Stomach (tissue), 8 donors: ENCODE measurements at regions not wholly inside any gene's neighbourhood (a gene's known extent, or its start where the extent isn't known, plus 50 kb on each side); places are given as distances from the start of the nearest gene placed in this dataset.
"Not testable (repeated sequence)": the region's sequence is repeated elsewhere in the genome, so short reads cannot be mapped to it uniquely, and the experiment has no call there.

Source experiments
- DNase-seq, 2 donors: peaks; one replicate each; pipeline versions ENCODE4 v3.0.0 to v3.0.0-alpha.2; 2013 to 2019
- H3K27ac ChIP-seq, 5 donors: fragments of 200-600 bp in 4 of 5; sonication (generic) in 4 of 5; one replicate each; pipeline ENCODE4 v1.5.1; 2013 to 2019; ENCODE audit warnings: mild to moderate bottlenecking in 1 of 5, moderate library complexity in 1 of 5
- H3K27me3 ChIP-seq, 3 donors: fragments of 200-600 bp; sonication (generic); one replicate each; pipeline ENCODE4 v1.5.1; 2017 to 2019; ENCODE audit warnings: mixed run types in 1 of 3
- H3K36me3 ChIP-seq, 4 donors: fragments of 200-600 bp; sonication (generic); 1 replicate in 3 of 4; 2 replicates in 1 of 4; pipeline ENCODE4 v1.5.1; 2016 to 2019
- H3K4me1 ChIP-seq, 4 donors: fragments of 200-600 bp; sonication (generic); one replicate each; pipeline ENCODE4 v1.5.1; 2016 to 2019
- H3K4me3 ChIP-seq, 4 donors: fragments of 200-600 bp; sonication (generic) in 3 of 4; one replicate each; pipeline ENCODE4 v1.5.1; 2016 to 2019; ENCODE audit warnings: mild to moderate bottlenecking in 1 of 4
- H3K9me3 ChIP-seq, 4 donors: fragments of 200-600 bp; sonication (generic); one replicate each; pipeline ENCODE4 v1.5.1; 2016 to 2019
- CTCF ChIP-seq, 7 experiments: fragments of 450-650 bp in 4 of 7; fragments of 200-600 bp in 3 of 7; sonication (generic) in 3 of 7; IDR thresholded peaks; one replicate each; pipeline ENCODE4 v1.5.1; 2016 to 2019; ENCODE audit warnings: antibody characterized with exemption in 7 of 7, control low read depth in 2 of 7, mild to moderate bottlenecking in 1 of 7
- EP300 ChIP-seq: sonication (generic); formaldehyde crosslinking; IDR thresholded peaks from one replicate; pipeline ENCODE4 v1.6.1; 2017; ENCODE audit warnings: antibody characterized with exemption
- POLR2A ChIP-seq, 4 donors: fragments of 450-650 bp; IDR thresholded peaks; one replicate each; pipeline ENCODE4 v1.6.1; 2016; ENCODE audit warnings: antibody characterized with exemption in 4 of 4, control low read depth in 2 of 4, mild to moderate bottlenecking in 1 of 4, moderate library complexity in 1 of 4
- POLR2AphosphoS5 ChIP-seq, 3 donors: sonication (generic); formaldehyde crosslinking; IDR thresholded peaks; one replicate each; pipeline ENCODE4 v1.6.1; 2016; ENCODE audit warnings: antibody characterized with exemption in 3 of 3
- WGBS, 5 donors: extraction: QIAGEN DNeasy Blood & Tissue Kit in 3 of 5; methylation state at CpG; one replicate each; pipeline versions ENCODE4 v1.1.5 to v1.1.7; 2013 to 2018; 5-methylcytosine and 5-hydroxymethylcytosine counted together
- intact Hi-C: fragments of 100-400 bp; cut with DNase I; formaldehyde crosslinking; loops from one replicate; pipeline ENCODE4 v1.15.1; 2023; ENCODE audit warnings: low total_unique reads
- donor health status: healthy with polysubstance abuse.
- donor health status: Bipolar disorder and iron deficiency.
- donor health status: healthy.

GRCh38 chr4:24180586-24180985 lies 290.7 kb upstream of the PPARGC1A start:
- no peak for TF ChIP-seq CTCF (IDR thresholded peaks at IDR 0.05)
- no peak for TF ChIP-seq POLR2A (IDR thresholded peaks at IDR 0.05)
- no peak for TF ChIP-seq EP300
- no peak for TF ChIP-seq POLR2AphosphoS5 (IDR thresholded peaks at IDR 0.05)
- intact Hi-C loops: no loop called here
- Histone ChIP-seq H3K9me3 (no peaks in the 10 kb centered on the region), H3K4me3 (no peak overlapping the region), H3K27ac (no peak overlapping the region), H3K36me3 (no peaks in the 10 kb centered on the region), H3K27me3 (no peaks in the 10 kb centered on the region), H3K4me1 (no peaks in the 10 kb centered on the region)
- DNase-seq: no peak

- Histone ChIP-seq H3K4me1 (no peaks in the 10 kb centered on the region), H3K4me3 (no peak overlapping the region), H3K36me3 (no peaks in the 10 kb centered on the region), H3K9me3 (no peaks in the 10 kb centered on the region), H3K27me3 (no peaks in the 10 kb centered on the region), H3K27ac (no peak overlapping the region)
- TF ChIP-seq CTCF (IDR thresholded peaks at IDR 0.05) (no peak), EP300 (no peak)
- DNase-seq: no peak
- 85 to 91% (median 90%) methylated on average over 4 of the region's 4 CpGs for WGBS, 5 donors
- intact Hi-C loops: no loop called here
Measured at GRCh38 chr4:24179201-24179840, 289.5 kb upstream of the PPARGC1A start.

GRCh38 chr4:24177443-24177842 lies 287.6 kb upstream of the PPARGC1A start:
- intact Hi-C loops, H3K4me1 ChIP-seq, H3K4me3 ChIP-seq, DNase-seq, H3K27ac ChIP-seq, H3K36me3 ChIP-seq, H3K27me3 ChIP-seq, H3K9me3 ChIP-seq: not testable (repeated sequence)
- WGBS, 5 donors: 66 to 81% (median 69%) methylated on average over 2 of the region's 2 CpGs

- H3K4me1 ChIP-seq: no peaks in the 10 kb centered on the region
- intact Hi-C loops: no loop called here
- H3K36me3 ChIP-seq: no peaks in the 10 kb centered on the region
- no peak for TF ChIP-seq POLR2A (IDR thresholded peaks at IDR 0.05)
- TF ChIP-seq CTCF (IDR thresholded peaks at IDR 0.05): no peak
- no peak for TF ChIP-seq EP300
- no peak for TF ChIP-seq POLR2AphosphoS5 (IDR thresholded peaks at IDR 0.05)
- H3K27me3 ChIP-seq: no peaks in the 10 kb centered on the region
- no peak overlapping the region for H3K4me3 ChIP-seq
- WGBS, 5 donors: 77 to 88% (median 86%) methylated on average over 7 of the region's 7 CpGs
- no peak for DNase-seq
- H3K9me3 ChIP-seq: no peaks in the 10 kb centered on the region
- no peak overlapping the region for H3K27ac ChIP-seq
Measured at GRCh38 chr4:24175707-24176106, 285.9 kb upstream of the PPARGC1A start.

- TF ChIP-seq EP300 (no peak), CTCF (IDR thresholded peaks at IDR 0.05) (no peak), POLR2AphosphoS5 (IDR thresholded peaks at IDR 0.05) (no peak), POLR2A (IDR thresholded peaks at IDR 0.05) (no peak)
- no peaks in the 10 kb centered on the region for H3K9me3 ChIP-seq
- no peaks in the 10 kb centered on the region for H3K27me3 ChIP-seq
- intact Hi-C loops: no loop called here
- H3K27ac ChIP-seq: no peak overlapping the region
- H3K4me3 ChIP-seq: no peak overlapping the region
- peak in 1 of 2 donors; percentile 17 for DNase-seq
- H3K36me3 ChIP-seq: no peaks in the 10 kb centered on the region
- no peaks in the 10 kb centered on the region for H3K4me1 ChIP-seq
- 68 to 76% (median 70%) methylated on average over 4 of the region's 4 CpGs for WGBS, 5 donors
Measured at GRCh38 chr4:24174602-24175001, 284.8 kb upstream of the PPARGC1A start.
